Kidney epithelial cell (primary cell): ENCODE measurements at regions not wholly inside any gene's neighbourhood (a gene's known extent, or its start where the extent isn't known, plus 50 kb on each side); places are given as distances from the start of the nearest gene placed in this dataset.

Experiments
- DNase-seq: peaks from one replicate; pipeline ENCODE4 v3.0.0-alpha.2; 2010; ENCODE audit warnings: low read depth
- H3K27me3 ChIP-seq: 2 replicates; pipeline ENCODE4 v1.6.0; 2011; ENCODE audit warnings: low read length; ENCODE audit not compliant: control insufficient read depth, insufficient read depth
- H3K36me3 ChIP-seq: 2 replicates; pipeline ENCODE4 v1.5.1; 2011; ENCODE audit warnings: low read length; ENCODE audit not compliant: control insufficient read depth, insufficient read depth
- H3K4me3 ChIP-seq: 2 replicates; pipeline ENCODE4 v1.5.1; 2011; ENCODE audit warnings: low read depth, mild to moderate bottlenecking, control low read depth, low read length
- TF ChIP-seq, protein P1 (sequence below): IDR thresholded peaks from 2 replicates; pipeline ENCODE4 v1.5.1; 2011; ENCODE audit warnings: mild to moderate bottlenecking, moderate library complexity, low read length, control low read depth, inconsistent platforms; ENCODE audit not compliant: insufficient read depth, poor library complexity, severe bottlenecking

DNA sequence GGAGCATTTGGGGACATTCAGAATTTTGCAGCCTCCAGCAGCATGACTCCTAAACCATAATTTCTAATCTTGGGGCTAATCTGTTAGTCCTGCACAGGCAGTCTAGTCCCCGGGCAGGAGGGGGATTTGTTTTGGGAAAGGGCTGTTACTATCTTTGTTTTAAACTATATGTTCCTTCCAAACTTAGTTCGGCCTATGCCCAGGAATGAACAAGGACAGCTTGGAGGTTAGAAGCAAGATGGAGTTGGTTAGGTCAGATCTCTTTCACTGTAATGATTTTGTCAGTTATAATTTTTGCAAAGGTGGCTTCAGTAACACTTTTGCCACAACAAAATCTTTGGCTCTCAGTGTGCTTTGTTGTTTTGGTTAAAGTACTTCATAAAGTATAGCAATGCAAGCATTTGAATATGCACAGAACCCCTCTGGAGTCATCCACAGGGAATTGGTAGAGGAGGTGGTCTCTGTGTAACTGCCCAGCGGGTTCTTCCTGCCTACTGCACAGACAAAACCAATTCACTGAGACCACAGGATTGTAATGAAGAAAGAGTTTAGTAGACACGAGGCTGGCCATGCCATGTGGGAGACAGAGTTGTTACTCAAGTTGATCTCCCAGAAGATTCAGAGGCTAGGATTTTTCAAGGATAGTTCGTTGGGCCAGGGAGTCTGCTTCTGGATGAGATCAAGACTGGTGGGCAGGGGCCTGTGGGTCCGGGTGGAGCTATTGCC, 224.1 kb upstream of the MYLIP start:
- no peak for DNase-seq
- TF ChIP-seq, protein P1, sequence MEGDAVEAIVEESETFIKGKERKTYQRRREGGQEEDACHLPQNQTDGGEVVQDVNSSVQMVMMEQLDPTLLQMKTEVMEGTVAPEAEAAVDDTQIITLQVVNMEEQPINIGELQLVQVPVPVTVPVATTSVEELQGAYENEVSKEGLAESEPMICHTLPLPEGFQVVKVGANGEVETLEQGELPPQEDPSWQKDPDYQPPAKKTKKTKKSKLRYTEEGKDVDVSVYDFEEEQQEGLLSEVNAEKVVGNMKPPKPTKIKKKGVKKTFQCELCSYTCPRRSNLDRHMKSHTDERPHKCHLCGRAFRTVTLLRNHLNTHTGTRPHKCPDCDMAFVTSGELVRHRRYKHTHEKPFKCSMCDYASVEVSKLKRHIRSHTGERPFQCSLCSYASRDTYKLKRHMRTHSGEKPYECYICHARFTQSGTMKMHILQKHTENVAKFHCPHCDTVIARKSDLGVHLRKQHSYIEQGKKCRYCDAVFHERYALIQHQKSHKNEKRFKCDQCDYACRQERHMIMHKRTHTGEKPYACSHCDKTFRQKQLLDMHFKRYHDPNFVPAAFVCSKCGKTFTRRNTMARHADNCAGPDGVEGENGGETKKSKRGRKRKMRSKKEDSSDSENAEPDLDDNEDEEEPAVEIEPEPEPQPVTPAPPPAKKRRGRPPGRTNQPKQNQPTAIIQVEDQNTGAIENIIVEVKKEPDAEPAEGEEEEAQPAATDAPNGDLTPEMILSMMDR = no peak
- Histone ChIP-seq H3K27me3 (no peaks in the 10 kb centered on the region), H3K4me3 (no peak overlapping the region), H3K36me3 (no peaks in the 10 kb centered on the region)

DNA sequence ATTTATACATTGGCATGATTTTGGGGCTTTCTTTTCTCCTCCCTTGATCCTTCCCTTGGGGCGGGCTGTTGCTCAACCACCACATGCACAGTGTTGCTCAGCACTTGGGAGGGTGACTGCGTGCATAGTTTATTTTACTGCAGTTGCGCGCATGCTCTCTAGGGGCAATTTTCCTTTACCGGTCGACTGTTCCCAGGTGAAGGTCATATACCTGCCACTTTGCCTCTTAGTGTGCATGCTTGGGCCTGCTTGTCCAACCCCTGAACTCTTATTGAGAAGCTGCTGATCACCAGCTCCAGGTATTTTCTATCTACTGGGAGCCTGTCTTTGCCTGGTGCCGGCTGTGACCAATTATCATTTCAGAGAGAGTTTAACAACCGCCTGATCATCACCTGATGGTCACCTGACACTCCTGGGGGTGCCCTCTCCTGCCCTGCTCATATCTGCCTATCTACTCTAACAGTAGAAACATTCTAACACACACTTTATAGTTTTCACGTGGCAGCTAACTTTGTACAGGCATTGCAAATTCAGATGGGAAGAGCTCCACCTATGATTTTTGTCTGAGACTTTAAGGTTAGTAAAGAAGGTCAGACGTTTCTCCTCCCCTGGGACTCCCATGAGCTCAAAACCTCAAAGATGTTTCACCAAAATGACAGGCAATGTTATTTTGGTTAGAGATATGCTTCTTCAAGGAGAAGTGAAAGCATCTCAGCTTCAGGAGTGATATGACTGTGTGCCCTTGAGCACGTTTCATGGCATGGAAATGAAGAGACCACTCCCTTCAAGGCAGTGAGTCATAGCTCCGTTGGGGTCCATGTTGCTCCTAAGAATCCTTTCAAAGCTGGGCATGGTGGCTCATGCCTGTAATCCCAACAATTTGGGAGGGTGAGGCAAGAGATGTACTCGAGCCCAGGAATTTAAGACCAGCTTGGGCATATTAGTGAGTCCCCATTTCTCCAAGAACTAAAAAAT, 227.5 kb upstream of the MYLIP start:
- no peaks in the 10 kb centered on the region for H3K36me3 ChIP-seq
- H3K27me3 ChIP-seq = no peaks in the 10 kb centered on the region
- DNase-seq = no peak
- no peak overlapping the region for H3K4me3 ChIP-seq
- TF ChIP-seq, protein P1 = no peak

DNA sequence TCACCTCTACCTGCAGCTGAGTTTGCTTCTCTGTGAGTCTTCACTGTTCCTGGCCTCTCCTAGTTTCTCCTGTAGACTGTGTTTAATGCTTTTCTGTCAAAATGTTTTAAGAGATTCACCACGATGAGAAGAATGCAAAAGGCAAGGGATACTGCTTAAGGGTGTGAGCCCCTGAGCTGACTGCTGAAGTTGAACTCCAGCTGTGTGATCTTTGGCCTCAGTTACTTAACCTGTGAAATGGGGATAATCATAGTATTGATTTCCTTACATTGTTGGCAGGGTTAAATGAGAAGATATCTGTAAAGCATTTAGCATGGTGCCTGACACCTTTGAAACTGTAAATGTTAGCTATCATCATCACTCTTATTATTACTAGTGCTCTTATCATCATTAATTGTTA, 230.2 kb upstream of the MYLIP start:
- H3K36me3 ChIP-seq = no peaks in the 10 kb centered on the region
- TF ChIP-seq, protein P1 = no peak
- H3K4me3 ChIP-seq = no peak overlapping the region
- H3K27me3 ChIP-seq = no peaks in the 10 kb centered on the region
- DNase-seq = no peak

DNA sequence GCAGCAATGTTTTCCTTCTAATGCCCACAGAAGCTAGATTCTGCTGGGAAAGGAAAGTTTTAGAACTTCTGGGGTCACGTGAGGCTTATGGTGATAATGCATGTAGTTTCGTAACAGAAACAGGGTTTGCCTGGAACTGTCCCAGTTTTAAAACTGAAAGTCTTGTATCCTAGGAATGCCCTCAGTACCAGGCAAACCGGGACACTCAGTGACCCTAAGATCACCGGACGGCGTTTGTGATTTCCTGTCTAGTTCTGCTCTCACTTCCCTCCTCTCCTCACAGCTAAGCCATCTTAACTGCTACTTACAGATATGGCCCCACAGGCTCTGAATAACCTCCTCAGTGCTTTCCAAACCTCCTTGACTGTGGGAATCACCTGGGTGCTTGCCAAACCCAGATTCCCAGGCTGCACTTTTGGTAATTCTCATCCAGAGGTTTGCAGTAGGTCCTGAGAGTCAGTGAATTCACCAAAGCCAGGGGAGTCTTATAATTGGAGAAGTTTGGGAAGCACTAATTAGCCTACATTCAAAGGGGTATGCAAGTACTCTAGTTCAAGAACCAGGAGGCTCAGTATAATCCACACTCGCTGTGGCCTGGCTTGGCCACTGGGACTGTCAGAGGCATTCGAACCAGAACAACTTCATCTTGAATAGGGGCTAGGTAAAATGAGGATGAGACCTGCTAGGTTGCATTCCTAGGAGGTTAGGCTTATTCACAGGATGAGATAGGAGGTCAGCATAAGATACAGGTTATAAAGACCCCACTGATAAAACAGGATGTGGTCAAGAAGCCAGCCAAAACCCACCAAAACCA, 231.6 kb upstream of the MYLIP start:
- no peak overlapping the region for H3K4me3 ChIP-seq
- DNase-seq = no peak
- TF ChIP-seq, protein P1 = no peak
- H3K27me3 ChIP-seq = no peaks in the 10 kb centered on the region
- no peaks in the 10 kb centered on the region for H3K36me3 ChIP-seq

DNA sequence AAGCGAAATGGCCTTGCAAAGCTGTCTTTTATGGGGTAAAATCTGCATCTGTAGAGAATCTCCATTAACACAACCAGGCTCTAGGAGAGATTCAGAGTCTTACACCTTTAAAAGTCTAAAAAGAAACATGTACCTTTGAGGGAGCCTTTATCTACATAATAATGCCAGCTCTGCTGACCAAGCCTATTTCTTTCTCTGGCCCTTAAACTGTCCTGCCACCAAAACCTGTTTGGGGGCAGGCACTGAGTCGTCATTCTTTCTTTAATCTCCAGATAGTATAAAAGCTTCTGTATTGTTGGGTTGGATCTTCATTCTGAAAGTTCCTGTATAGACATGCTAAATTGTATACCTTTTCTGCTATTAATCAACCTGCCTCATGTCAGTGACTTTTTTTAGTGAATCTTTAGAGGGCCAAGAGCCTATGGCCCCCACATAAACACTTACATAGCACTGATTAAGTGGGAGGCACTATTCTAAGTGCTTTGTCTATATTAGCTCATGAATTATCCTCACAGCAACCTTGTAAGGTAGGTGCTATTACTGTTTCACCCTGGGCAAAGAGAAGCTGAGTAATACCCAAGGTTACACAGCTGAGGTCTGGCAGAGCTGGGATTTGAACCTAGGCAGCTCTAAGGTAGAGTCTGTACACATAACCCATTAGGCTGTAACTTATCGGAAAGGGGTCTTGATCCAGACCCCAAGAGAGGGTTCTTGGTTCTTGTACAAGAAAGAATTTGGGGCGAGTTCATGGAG, 232.3 kb upstream of the DTNBP1 start:
- TF ChIP-seq, protein P1 = no peak
- H3K36me3 ChIP-seq = no peaks in the 10 kb centered on the region
- H3K27me3 ChIP-seq = no peaks in the 10 kb centered on the region
- no peak for DNase-seq
- H3K4me3 ChIP-seq = no peak overlapping the region
